ENCODE measurements at regions not wholly inside any gene's neighbourhood (a gene's known extent, or its start where the extent isn't known, plus 50 kb on each side); places are given as distances from the start of the nearest gene placed in this dataset.
"Not testable (repeated sequence)": the region's sequence is repeated elsewhere in the genome, so short reads cannot be mapped to it uniquely, and the experiment has no call there.

DNA sequence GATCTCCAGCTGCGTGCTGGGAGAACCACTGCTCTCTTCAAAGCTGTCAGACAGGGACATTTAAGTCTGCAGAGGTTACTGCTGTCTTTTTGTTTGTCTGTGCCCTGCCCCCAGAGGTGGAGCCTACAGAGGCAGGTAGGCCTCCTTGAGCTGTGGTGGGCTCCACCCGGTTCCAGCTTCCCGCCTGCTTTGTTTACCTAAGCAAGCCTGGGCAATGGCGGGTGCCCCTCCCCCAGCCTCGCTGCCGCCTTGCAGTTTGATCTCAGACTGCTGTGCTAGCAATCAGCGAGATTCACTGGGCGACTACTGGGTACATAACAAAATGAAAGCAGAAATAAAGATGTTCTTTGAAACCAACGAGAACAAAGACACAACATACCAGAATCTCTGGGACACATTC, 194.3 kb downstream of the OSR1 start:
- TF ChIP-seq POLR2AphosphoS5, CTCF, POLR2A (IDR thresholded peaks at IDR 0.05): not testable (repeated sequence)

Data from suprapubic skin (tissue), 4 donors.